Kidney epithelial cell (primary cell): ENCODE measurements at regions not wholly inside any gene's neighbourhood (a gene's known extent, or its start where the extent isn't known, plus 50 kb on each side); places are given as distances from the start of the nearest gene placed in this dataset.

Experiments used
- DNase-seq: peaks from one replicate; pipeline ENCODE4 v3.0.0-alpha.2; 2010; ENCODE audit warnings: low read depth
- H3K27me3 ChIP-seq: 2 replicates; pipeline ENCODE4 v1.6.0; 2011; ENCODE audit warnings: low read length; ENCODE audit not compliant: control insufficient read depth, insufficient read depth
- H3K36me3 ChIP-seq: 2 replicates; pipeline ENCODE4 v1.5.1; 2011; ENCODE audit warnings: low read length; ENCODE audit not compliant: control insufficient read depth, insufficient read depth
- H3K4me3 ChIP-seq: 2 replicates; pipeline ENCODE4 v1.5.1; 2011; ENCODE audit warnings: low read depth, mild to moderate bottlenecking, control low read depth, low read length
- TF ChIP-seq, protein P1 (sequence below): IDR thresholded peaks from 2 replicates; pipeline ENCODE4 v1.5.1; 2011; ENCODE audit warnings: mild to moderate bottlenecking, moderate library complexity, low read length, control low read depth, inconsistent platforms; ENCODE audit not compliant: insufficient read depth, poor library complexity, severe bottlenecking

DNA sequence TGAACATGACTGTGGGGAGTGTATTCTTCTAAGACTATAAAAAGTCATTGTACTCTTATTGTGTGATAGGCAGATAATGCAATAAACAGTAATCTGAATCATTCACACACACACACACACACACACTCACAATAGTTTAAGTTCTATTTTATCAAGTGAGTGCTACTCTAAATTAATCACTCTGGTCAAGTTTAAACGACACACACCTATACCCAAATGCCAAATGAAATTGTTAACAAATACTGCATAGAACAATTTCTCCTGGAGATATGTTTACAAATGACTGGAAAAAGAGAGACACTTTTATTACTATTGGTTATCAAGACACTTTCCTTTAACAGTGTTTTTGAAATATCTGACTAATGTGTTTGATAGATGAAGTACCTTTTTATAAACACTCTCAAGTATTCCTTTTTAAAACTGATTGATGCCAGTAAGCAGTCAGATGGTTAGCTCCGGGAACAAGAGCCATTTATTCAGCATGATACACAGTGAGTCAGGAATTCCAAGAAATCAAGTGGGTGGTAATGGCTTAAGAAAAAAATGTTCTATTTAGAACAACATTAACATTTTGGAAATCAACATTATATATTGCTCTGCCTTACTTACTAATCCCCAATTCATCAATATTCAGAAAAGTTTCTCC lies 521.6 kb upstream of the ST8SIA4 start:
- DNase-seq = peak; percentile 68
- Histone ChIP-seq H3K36me3 (no peaks in the 10 kb centered on the region), H3K4me3 (no peak overlapping the region), H3K27me3 (no peaks in the 10 kb centered on the region)
- TF ChIP-seq, protein P1, sequence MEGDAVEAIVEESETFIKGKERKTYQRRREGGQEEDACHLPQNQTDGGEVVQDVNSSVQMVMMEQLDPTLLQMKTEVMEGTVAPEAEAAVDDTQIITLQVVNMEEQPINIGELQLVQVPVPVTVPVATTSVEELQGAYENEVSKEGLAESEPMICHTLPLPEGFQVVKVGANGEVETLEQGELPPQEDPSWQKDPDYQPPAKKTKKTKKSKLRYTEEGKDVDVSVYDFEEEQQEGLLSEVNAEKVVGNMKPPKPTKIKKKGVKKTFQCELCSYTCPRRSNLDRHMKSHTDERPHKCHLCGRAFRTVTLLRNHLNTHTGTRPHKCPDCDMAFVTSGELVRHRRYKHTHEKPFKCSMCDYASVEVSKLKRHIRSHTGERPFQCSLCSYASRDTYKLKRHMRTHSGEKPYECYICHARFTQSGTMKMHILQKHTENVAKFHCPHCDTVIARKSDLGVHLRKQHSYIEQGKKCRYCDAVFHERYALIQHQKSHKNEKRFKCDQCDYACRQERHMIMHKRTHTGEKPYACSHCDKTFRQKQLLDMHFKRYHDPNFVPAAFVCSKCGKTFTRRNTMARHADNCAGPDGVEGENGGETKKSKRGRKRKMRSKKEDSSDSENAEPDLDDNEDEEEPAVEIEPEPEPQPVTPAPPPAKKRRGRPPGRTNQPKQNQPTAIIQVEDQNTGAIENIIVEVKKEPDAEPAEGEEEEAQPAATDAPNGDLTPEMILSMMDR = no peak

DNA sequence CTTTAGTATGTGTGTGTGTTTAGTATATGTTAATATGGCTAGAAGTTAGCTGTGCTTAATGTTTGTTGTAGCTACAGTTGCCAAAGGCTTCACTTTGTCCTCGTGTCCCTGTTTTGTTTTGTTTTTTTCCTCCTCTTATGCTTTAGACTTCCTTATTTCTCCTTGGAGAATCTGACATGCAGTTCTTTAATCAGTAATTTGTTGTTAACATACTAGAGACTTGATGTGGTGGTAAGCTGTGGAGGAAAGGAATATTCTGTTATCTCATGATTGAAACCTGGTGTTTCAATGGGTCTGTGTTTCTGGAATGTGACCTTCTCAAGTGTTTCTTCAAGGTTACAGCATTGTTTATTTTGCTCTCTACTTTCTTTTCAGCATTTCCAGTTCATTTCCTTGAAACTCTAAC lies 515.6 kb upstream of the ST8SIA4 start:
- TF ChIP-seq, protein P1 = no peak
- no peak for DNase-seq
- H3K4me3 ChIP-seq = no peak overlapping the region
- H3K36me3 ChIP-seq = no peaks in the 10 kb centered on the region
- no peaks in the 10 kb centered on the region for H3K27me3 ChIP-seq

DNA sequence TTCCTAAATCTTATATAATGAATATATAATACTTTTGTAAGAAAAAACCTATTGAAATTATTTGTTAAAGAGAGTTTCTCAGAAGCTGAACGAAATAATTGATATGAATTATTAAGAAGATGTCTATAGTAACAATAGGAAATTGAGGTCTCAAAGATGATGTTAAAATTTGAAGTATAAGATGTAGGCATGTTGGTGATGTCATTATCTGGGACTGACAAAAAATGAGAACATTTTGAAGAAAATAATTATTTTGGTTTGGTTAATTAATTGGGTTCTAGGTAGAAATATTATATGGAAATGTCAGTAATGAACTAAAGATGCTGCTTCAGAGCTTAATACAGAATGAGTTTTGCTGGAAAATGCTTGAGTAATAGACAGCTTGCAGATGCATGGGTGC lies 501.4 kb upstream of the ST8SIA4 start:
- H3K4me3 ChIP-seq = no peak overlapping the region
- H3K27me3 ChIP-seq = no peaks in the 10 kb centered on the region
- TF ChIP-seq, protein P1 = no peak
- DNase-seq = no peak
- H3K36me3 ChIP-seq = no peaks in the 10 kb centered on the region

DNA sequence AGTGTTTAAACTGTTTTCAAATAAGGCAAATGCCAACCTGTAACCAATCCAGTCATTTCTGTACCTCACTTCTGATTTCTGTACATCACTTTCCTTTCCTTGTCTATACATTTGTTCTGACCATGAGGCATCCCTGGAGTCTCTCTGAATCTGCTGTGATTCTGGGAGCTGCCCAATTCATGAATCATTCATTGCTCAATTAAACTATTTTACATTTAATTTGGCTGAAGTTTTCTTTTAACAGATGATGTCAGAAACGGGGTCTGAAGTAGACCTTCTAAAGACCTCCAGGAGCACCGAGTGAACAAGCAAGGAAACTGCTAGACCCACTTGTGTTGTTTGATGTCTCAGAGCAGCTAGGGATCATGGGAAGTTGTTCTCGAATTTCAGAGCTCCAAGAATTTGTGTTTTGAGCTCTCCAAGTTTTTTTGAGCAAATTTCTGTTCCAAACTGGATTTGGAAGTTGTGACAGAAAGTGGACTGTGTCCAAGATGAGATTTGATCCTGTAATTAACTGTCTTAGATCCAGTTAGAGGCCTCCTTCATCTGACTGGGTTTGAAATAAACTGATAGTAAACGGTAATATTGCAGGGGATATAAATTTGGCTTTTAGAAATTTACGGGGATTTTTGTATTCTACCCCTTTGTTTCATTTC lies 490.8 kb upstream of the ST8SIA4 start:
- TF ChIP-seq, protein P1 = no peak
- no peak for DNase-seq
- H3K27me3 ChIP-seq = no peaks in the 10 kb centered on the region
- H3K36me3 ChIP-seq = no peaks in the 10 kb centered on the region
- no peak overlapping the region for H3K4me3 ChIP-seq

DNA sequence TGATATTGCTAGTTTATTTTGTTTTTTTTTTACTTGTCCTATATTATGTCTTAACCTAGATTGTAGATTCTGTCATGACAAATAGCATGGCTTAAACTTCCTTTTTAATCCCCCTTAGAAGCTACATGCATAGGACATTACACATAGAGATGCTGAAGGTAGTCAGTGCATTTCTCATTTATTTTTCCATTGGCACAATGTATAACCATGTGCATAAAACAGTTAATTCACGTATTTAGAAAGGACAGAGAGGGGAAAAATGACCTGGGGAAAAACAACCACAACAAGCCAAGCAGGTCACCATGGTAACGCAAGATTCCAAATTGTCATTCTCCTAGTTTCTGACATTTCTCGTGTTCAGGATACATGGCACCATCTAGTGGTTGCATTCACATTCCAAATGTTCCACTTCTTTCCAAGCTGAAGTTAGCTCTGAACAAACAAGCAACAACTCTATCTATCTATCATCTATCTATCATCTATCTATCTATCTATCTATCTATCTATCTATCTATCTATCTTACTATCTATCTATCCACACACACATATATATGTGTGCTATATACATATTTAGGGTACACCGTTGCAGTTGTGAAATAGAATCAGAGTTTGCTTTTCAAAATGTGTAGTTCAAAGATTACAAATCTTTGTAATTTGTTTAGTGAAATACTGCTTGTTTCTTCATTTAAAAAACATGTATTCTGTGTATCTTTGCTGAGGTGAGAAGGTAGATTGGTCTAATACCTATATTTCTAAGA lies 487.2 kb upstream of the ST8SIA4 start:
- Histone ChIP-seq H3K4me3 (no peak overlapping the region), H3K36me3 (no peaks in the 10 kb centered on the region), H3K27me3 (no peaks in the 10 kb centered on the region)
- TF ChIP-seq, protein P1 = peak; percentile 63
- peak; percentile 37 for DNase-seq
